ENCODE measurements at regions not wholly inside any gene's neighbourhood (a gene's known extent, or its start where the extent isn't known, plus 50 kb on each side); places are given as distances from the start of the nearest gene placed in this dataset.

DNA sequence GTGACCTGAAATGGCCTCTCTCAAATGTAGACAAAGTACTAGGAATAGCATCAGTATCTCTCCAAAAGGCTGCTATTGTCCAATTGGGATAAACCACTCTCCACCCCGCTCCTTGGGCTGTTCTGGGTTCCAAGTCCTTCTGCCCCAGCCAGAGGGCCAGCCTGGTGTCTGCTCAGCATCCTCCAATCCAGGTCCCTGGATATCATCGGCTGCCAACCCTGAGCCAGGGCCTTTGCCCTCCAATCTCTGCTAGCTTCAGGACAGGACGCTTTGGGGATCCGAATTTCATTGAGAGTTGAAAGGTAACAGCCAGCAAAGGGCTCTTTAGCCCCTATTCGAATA, 119.3 kb upstream of the ADPGK start:
- H3K36me3 ChIP-seq (ENCODE audit: insufficient read depth, low read length, poor library complexity, severe bottlenecking): no peaks in the 10 kb centered on the region
- CTCF ChIA-PET: no interaction called here
- H3K4me1 ChIP-seq (ENCODE audit: insufficient read depth, low read length, poor library complexity, severe bottlenecking): no peaks in the 10 kb centered on the region
- DNase-seq (ENCODE audit: low spot score): no peak
- no peaks in the 10 kb centered on the region for H3K9me3 ChIP-seq (ENCODE audit: low read depth, low read length, poor library complexity, severe bottlenecking)
- no TSS peak for BruUV-seq (replicated peaks)
- POLR2A ChIA-PET (ENCODE audit: low non-redundant PET): no interaction called here
- no peak overlapping the region for H3K27ac ChIP-seq (ENCODE audit: low read depth, low read length, poor library complexity, severe bottlenecking)
- H3K27me3 ChIP-seq (replicated peaks; ENCODE audit: insufficient read depth, low read depth, low read length, poor library complexity): peaks cover 48% of the 10 kb centered on the region
- intact Hi-C loops (cut with micrococcal nuclease; ENCODE audit: unreplicated experiment): no loop called here
- TF ChIP-seq EZH2 (IDR thresholded peaks at IDR 0.05; ENCODE audit: borderline replicate concordance, low read depth, low read length, poor library complexity, severe bottlenecking): no peak
- TF ChIP-seq, protein P1, sequence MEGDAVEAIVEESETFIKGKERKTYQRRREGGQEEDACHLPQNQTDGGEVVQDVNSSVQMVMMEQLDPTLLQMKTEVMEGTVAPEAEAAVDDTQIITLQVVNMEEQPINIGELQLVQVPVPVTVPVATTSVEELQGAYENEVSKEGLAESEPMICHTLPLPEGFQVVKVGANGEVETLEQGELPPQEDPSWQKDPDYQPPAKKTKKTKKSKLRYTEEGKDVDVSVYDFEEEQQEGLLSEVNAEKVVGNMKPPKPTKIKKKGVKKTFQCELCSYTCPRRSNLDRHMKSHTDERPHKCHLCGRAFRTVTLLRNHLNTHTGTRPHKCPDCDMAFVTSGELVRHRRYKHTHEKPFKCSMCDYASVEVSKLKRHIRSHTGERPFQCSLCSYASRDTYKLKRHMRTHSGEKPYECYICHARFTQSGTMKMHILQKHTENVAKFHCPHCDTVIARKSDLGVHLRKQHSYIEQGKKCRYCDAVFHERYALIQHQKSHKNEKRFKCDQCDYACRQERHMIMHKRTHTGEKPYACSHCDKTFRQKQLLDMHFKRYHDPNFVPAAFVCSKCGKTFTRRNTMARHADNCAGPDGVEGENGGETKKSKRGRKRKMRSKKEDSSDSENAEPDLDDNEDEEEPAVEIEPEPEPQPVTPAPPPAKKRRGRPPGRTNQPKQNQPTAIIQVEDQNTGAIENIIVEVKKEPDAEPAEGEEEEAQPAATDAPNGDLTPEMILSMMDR (conservative IDR thresholded peaks at IDR 0.05; ENCODE audit: low read depth, low read length): no peak
- H3K4me3 ChIP-seq (ENCODE audit: low read depth, low read length, poor library complexity, severe bottlenecking): no peak overlapping the region

DNA sequence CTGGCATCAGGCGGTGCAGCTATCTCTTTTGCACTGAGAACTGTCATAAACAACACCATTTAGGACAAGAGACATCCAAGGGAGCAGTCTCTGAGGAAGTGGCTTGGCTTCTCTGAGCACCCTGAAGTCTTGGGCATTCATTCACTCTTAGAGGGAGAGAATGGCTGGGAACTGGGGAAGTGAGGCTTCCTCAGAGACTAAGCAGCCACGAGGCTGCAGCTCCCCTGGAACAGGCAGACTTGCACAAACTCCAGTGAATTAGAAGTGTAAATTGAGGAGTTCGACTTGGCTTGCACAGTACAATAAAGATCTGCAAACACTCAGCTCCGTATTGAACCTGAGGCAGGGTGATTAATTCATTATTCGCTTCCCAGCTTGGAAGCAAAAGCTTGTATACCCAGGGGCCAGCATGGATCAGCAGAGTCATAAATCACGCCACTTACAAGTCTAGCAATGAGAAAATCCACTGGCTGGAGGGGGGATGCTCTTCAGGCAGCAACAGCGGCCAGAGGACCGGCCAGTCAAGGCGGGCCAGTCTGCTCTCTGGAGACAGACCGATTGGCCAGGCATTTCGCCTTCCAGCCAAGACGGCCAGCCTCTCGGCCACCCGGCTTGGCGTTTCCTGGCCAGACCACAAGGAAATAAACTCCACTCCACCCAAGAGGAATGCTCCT, 118.8 kb upstream of the ADPGK start:
- peaks cover 52% of the 10 kb centered on the region for H3K27me3 ChIP-seq (replicated peaks; ENCODE audit: insufficient read depth, low read depth, low read length, poor library complexity)
- H3K4me3 ChIP-seq (ENCODE audit: low read depth, low read length, poor library complexity, severe bottlenecking): no peak overlapping the region
- BruUV-seq (replicated peaks): no TSS peak

DNA sequence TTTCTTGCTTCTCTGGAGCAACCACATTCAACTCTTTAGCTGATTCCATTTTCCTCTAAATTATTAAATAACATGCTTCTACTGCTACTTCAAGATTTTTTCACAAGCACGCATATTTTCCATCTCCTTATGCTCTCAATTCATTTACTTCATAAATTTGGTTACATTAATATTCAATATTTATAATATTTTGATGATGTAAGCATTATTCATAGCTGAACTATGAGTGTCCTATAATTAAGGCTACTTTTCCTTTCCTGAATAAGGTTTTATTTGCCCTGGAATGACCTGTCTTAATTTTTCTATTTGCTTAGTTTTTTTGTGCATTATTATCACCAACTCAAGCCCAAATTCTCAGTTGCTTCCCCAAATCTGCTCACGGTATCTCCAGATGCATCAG, 109.4 kb upstream of the ADPGK start:
- H3K27ac ChIP-seq (ENCODE audit: low read depth, low read length, poor library complexity, severe bottlenecking): no peak overlapping the region
- H3K27me3 ChIP-seq (replicated peaks; ENCODE audit: insufficient read depth, low read depth, low read length, poor library complexity): peaks cover 13% of the 10 kb centered on the region
- ChIA-PET CTCF (no interaction called here), POLR2A (ENCODE audit: low non-redundant PET) (no interaction called here)
- no peak overlapping the region for H3K4me3 ChIP-seq (ENCODE audit: low read depth, low read length, poor library complexity, severe bottlenecking)
- no peak for TF ChIP-seq EZH2 (IDR thresholded peaks at IDR 0.05; ENCODE audit: borderline replicate concordance, low read depth, low read length, poor library complexity, severe bottlenecking)
- TF ChIP-seq, protein P1 (conservative IDR thresholded peaks at IDR 0.05; ENCODE audit: low read depth, low read length): no peak
- H3K4me1 ChIP-seq (ENCODE audit: insufficient read depth, low read length, poor library complexity, severe bottlenecking): no peaks in the 10 kb centered on the region
- H3K9me3 ChIP-seq (ENCODE audit: low read depth, low read length, poor library complexity, severe bottlenecking): no peaks in the 10 kb centered on the region
- H3K36me3 ChIP-seq (ENCODE audit: insufficient read depth, low read length, poor library complexity, severe bottlenecking): no peaks in the 10 kb centered on the region
- no peak for DNase-seq (ENCODE audit: low spot score)
- no TSS peak for BruUV-seq (replicated peaks)
- intact Hi-C loops (cut with micrococcal nuclease; ENCODE audit: unreplicated experiment): no loop called here

More for the DNA sequence above, 118.8 kb upstream of the ADPGK start:
- no peaks in the 10 kb centered on the region for H3K9me3 ChIP-seq (ENCODE audit: low read depth, low read length, poor library complexity, severe bottlenecking)
- H3K4me1 ChIP-seq (ENCODE audit: insufficient read depth, low read length, poor library complexity, severe bottlenecking): no peaks in the 10 kb centered on the region
- TF ChIP-seq, protein P1 (conservative IDR thresholded peaks at IDR 0.05; ENCODE audit: low read depth, low read length): no peak
- TF ChIP-seq EZH2 (IDR thresholded peaks at IDR 0.05; ENCODE audit: borderline replicate concordance, low read depth, low read length, poor library complexity, severe bottlenecking): no peak
- ChIA-PET POLR2A (ENCODE audit: low non-redundant PET) (no interaction called here), CTCF (no interaction called here)
- intact Hi-C loops (cut with micrococcal nuclease; ENCODE audit: unreplicated experiment): no loop called here
- no peak overlapping the region for H3K27ac ChIP-seq (ENCODE audit: low read depth, low read length, poor library complexity, severe bottlenecking)
- no peaks in the 10 kb centered on the region for H3K36me3 ChIP-seq (ENCODE audit: insufficient read depth, low read length, poor library complexity, severe bottlenecking)
- DNase-seq (ENCODE audit: low spot score): no peak
